DOHH2 (cell line): ENCODE measurements at regions not wholly inside any gene's neighbourhood (a gene's known extent, or its start where the extent isn't known, plus 50 kb on each side); places are given as distances from the start of the nearest gene placed in this dataset.

ENCODE experiments used
- H3F3A ChIP-seq: fragments of 200-600 bp; sonication (generic), shearing (Covaris generic); 2 replicates; pipeline ENCODE4 v1.6.0; 2016; ENCODE audit warnings: antibody characterized with exemption, mild to moderate bottlenecking; ENCODE audit not compliant: control insufficient read depth, insufficient read depth
- H3K27ac ChIP-seq: fragments of 200-600 bp; sonication (generic); 2 replicates; pipeline ENCODE4 v1.5.1; 2014; ENCODE audit warnings: low read depth, mild to moderate bottlenecking, low read length, moderate library complexity
- H3K27me3 ChIP-seq: fragments of 200-600 bp; sonication (generic); 2 replicates; pipeline ENCODE4 v1.6.1; 2014; ENCODE audit warnings: mild to moderate bottlenecking, low read length, mixed read lengths; ENCODE audit not compliant: control insufficient read depth
- H3K36me3 ChIP-seq: fragments of 200-600 bp; sonication (generic); 2 replicates; pipeline ENCODE4 v1.6.1; 2014; ENCODE audit warnings: mild to moderate bottlenecking, low read length, moderate library complexity, mixed read lengths; ENCODE audit not compliant: control insufficient read depth
- H3K4me1 ChIP-seq: fragments of 200-600 bp; sonication (generic); 2 replicates; pipeline ENCODE4 v1.6.1; 2014; ENCODE audit warnings: mild to moderate bottlenecking, low read length, mixed read lengths; ENCODE audit not compliant: control insufficient read depth
- H3K4me2 ChIP-seq: fragments of 200-600 bp; sonication (generic); 2 replicates; pipeline ENCODE4 v1.6.0; 2014; ENCODE audit warnings: mild to moderate bottlenecking, low read length, moderate library complexity
- H3K4me3 ChIP-seq: fragments of 200-600 bp; sonication (generic); 2 replicates; pipeline ENCODE4 v1.5.1; 2014; ENCODE audit warnings: mild to moderate bottlenecking, low read length, mixed read lengths
- H3K79me2 ChIP-seq: fragments of 200-600 bp; sonication (generic); 2 replicates; pipeline ENCODE4 v1.6.1; 2014; ENCODE audit warnings: mild to moderate bottlenecking, low read length, mixed read lengths; ENCODE audit not compliant: control insufficient read depth
- H3K9me2 ChIP-seq: fragments of 200-600 bp; sonication (generic); replicated peaks from 2 replicates; pipeline ENCODE4 v1.6.1; 2014; ENCODE audit warnings: mild to moderate bottlenecking, low read length, mixed read lengths; ENCODE audit not compliant: control insufficient read depth
- H3K9me3 ChIP-seq: fragments of 200-600 bp; sonication (generic); 2 replicates; pipeline ENCODE4 v1.6.1; 2014; ENCODE audit warnings: antibody characterized with exemption, low read length, mixed read lengths; ENCODE audit not compliant: control insufficient read depth, insufficient read depth
- H4K20me1 ChIP-seq: fragments of 200-600 bp; sonication (generic); 2 replicates; pipeline ENCODE4 v1.6.0; 2014; ENCODE audit warnings: low read depth, mild to moderate bottlenecking, antibody characterized with exemption, low read length, moderate library complexity; ENCODE audit not compliant: control insufficient read depth, insufficient read depth
- EZH2phosphoT487 ChIP-seq: fragments of 200-600 bp; sonication (generic); IDR thresholded peaks from 2 replicates; pipeline ENCODE4 v1.6.1; 2017; ENCODE audit warnings: borderline replicate concordance, mild to moderate bottlenecking, antibody characterized with exemption, low read length, moderate library complexity, mixed read lengths
- TF ChIP-seq, protein P1 (sequence below): fragments of 200-600 bp; sonication (generic); IDR thresholded peaks from one replicate; pipeline ENCODE4 v1.5.1; 2014; ENCODE audit warnings: antibody characterized with exemption, mild to moderate bottlenecking, low read depth, low read length; ENCODE audit not compliant: poor library complexity, severe bottlenecking

- H3K27ac ChIP-seq = no peak overlapping the region
- no peaks in the 10 kb centered on the region for H3K4me1 ChIP-seq
These were observed 306.1 kb downstream of the PCDH7 start for GRCh38 chr4:31026256-31026655.

GRCh38 chr4:31034550-31034949 is 314.4 kb downstream of the PCDH7 start:
- Histone ChIP-seq H3K9me2 (no peaks in the 10 kb centered on the region), H3K4me2 (no peak overlapping the region), H4K20me1 (no peaks in the 10 kb centered on the region), H3K79me2 (no peaks in the 10 kb centered on the region), H3K36me3 (no peaks in the 10 kb centered on the region), H3K27me3 (no peaks in the 10 kb centered on the region), H3K4me3 (no peak overlapping the region), H3K9me3 (no peaks in the 10 kb centered on the region), H3K27ac (no peak overlapping the region), H3F3A (no peaks in the 10 kb centered on the region), H3K4me1 (no peaks in the 10 kb centered on the region)
- no peak for TF ChIP-seq EZH2phosphoT487
- TF ChIP-seq, protein P1, sequence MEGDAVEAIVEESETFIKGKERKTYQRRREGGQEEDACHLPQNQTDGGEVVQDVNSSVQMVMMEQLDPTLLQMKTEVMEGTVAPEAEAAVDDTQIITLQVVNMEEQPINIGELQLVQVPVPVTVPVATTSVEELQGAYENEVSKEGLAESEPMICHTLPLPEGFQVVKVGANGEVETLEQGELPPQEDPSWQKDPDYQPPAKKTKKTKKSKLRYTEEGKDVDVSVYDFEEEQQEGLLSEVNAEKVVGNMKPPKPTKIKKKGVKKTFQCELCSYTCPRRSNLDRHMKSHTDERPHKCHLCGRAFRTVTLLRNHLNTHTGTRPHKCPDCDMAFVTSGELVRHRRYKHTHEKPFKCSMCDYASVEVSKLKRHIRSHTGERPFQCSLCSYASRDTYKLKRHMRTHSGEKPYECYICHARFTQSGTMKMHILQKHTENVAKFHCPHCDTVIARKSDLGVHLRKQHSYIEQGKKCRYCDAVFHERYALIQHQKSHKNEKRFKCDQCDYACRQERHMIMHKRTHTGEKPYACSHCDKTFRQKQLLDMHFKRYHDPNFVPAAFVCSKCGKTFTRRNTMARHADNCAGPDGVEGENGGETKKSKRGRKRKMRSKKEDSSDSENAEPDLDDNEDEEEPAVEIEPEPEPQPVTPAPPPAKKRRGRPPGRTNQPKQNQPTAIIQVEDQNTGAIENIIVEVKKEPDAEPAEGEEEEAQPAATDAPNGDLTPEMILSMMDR = no peak

More at GRCh38 chr4:31026256-31026655, 306.1 kb downstream of the PCDH7 start:
- Histone ChIP-seq H3F3A (no peaks in the 10 kb centered on the region), H3K9me2 (no peaks in the 10 kb centered on the region), H4K20me1 (no peaks in the 10 kb centered on the region), H3K9me3 (no peaks in the 10 kb centered on the region), H3K4me3 (no peak overlapping the region), H3K4me2 (no peak overlapping the region), H3K79me2 (no peaks in the 10 kb centered on the region), H3K36me3 (no peaks in the 10 kb centered on the region), H3K27me3 (no peaks in the 10 kb centered on the region)
- TF ChIP-seq, protein P1 = no peak
- no peak for TF ChIP-seq EZH2phosphoT487

DNA sequence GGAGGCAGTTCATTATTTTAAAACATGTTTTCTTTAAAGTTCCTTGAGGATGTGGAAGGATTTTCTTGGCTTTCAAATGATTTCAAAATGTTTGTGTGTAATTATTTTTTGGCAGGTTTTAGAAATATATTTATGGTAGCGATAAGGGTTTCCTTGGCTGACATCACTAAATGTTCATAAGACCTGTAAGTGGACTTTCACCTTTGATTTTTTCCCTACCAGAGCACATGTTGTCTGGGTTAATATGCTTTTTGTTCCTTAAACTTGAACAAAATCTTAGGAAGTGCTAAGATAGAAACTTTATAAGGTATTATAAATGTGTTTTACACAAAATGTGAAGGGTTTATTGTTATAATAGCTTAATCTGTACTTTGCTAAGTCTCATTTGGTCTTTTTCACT is 315.6 kb downstream of the PCDH7 start:
- Histone ChIP-seq H3K27ac (no peak overlapping the region), H3K27me3 (no peaks in the 10 kb centered on the region), H4K20me1 (no peaks in the 10 kb centered on the region), H3K36me3 (no peaks in the 10 kb centered on the region), H3K9me2 (no peaks in the 10 kb centered on the region), H3K4me1 (no peaks in the 10 kb centered on the region), H3F3A (no peaks in the 10 kb centered on the region), H3K9me3 (no peaks in the 10 kb centered on the region), H3K79me2 (no peaks in the 10 kb centered on the region), H3K4me3 (no peak overlapping the region), H3K4me2 (no peak overlapping the region)
- TF ChIP-seq, protein P1 = no peak
- TF ChIP-seq EZH2phosphoT487 = no peak

GRCh38 chr4:31037703-31038102 is 317.5 kb downstream of the PCDH7 start:
- no peaks in the 10 kb centered on the region for H3K9me2 ChIP-seq
- H3K27me3 ChIP-seq = no peaks in the 10 kb centered on the region
- no peaks in the 10 kb centered on the region for H3K9me3 ChIP-seq
- H3K4me2 ChIP-seq = no peak overlapping the region
- no peaks in the 10 kb centered on the region for H3K36me3 ChIP-seq
- TF ChIP-seq, protein P1 = no peak
- no peak for TF ChIP-seq EZH2phosphoT487
- no peak overlapping the region for H3K27ac ChIP-seq
- no peak overlapping the region for H3K4me3 ChIP-seq
- H3K79me2 ChIP-seq = no peaks in the 10 kb centered on the region
- H4K20me1 ChIP-seq = no peaks in the 10 kb centered on the region
- H3F3A ChIP-seq = no peaks in the 10 kb centered on the region
- H3K4me1 ChIP-seq = no peaks in the 10 kb centered on the region
